Dendritic cell treated with granulocyte-macrophage colony-stimulating factor and Interleukin-4, amounts not matched to agents 40 ng/mL and 50 ng/mL, for 4 days (primary cell): ENCODE measurements at regions not wholly inside any gene's neighbourhood (a gene's known extent, or its start where the extent isn't known, plus 50 kb on each side); places are given as distances from the start of the nearest gene placed in this dataset.
"Not testable (repeated sequence)": the region's sequence is repeated elsewhere in the genome, so short reads cannot be mapped to it uniquely, and the experiment has no call there.

Source experiments
- H3K27ac Mint-ChIP-seq: one replicate; pipeline ENCODE4 v1.8.0; 2022; ENCODE audit warnings: mild to moderate bottlenecking, mixed read lengths
- H3K27me3 Mint-ChIP-seq: one replicate; pipeline ENCODE4 v1.8.0; 2022; ENCODE audit warnings: mild to moderate bottlenecking, mixed read lengths
- H3K36me3 Mint-ChIP-seq: one replicate; pipeline ENCODE4 v1.8.0; 2022; ENCODE audit warnings: low read depth, mixed read lengths
- H3K4me1 Mint-ChIP-seq: one replicate; pipeline ENCODE4 v1.8.0; 2022; ENCODE audit warnings: low read depth, mixed read lengths
- H3K4me3 Mint-ChIP-seq: one replicate; pipeline ENCODE4 v1.8.0; 2022; ENCODE audit warnings: mild to moderate bottlenecking, moderate library complexity, mixed read lengths
- H3K9me3 Mint-ChIP-seq: one replicate; pipeline ENCODE4 v1.8.0; 2022; ENCODE audit warnings: mixed read lengths
- intact Hi-C: fragments of 100-400 bp; cut with micrococcal nuclease; formaldehyde crosslinking; loops from one replicate; pipeline ENCODE4 v1.15.0; 2022

- Mint-ChIP-seq H3K4me1 (no peaks in the 10 kb centered on the region), H3K27ac (no peak overlapping the region)
Measured at GRCh38 chr10:108561649-108562048, 1361.7 kb downstream of the XPNPEP1 start.

GRCh38 chr10:108560488-108560887, 1362.8 kb downstream of the XPNPEP1 start:
- intact Hi-C loops = no loop called here
- Mint-ChIP-seq H3K36me3 (no peaks in the 10 kb centered on the region), H3K4me1 (no peaks in the 10 kb centered on the region), H3K27me3 (no peaks in the 10 kb centered on the region), H3K4me3 (no peak overlapping the region), H3K9me3 (no peaks in the 10 kb centered on the region), H3K27ac (no peak overlapping the region)

More at GRCh38 chr10:108561649-108562048, 1361.7 kb downstream of the XPNPEP1 start:
- intact Hi-C loops = no loop called here
- Mint-ChIP-seq H3K9me3 (no peaks in the 10 kb centered on the region), H3K4me3 (no peak overlapping the region), H3K27me3 (no peaks in the 10 kb centered on the region), H3K36me3 (no peaks in the 10 kb centered on the region)

GRCh38 chr10:108556186-108556585, 1367.1 kb downstream of the XPNPEP1 start:
- Mint-ChIP-seq H3K36me3 (no peaks in the 10 kb centered on the region), H3K9me3 (no peaks in the 10 kb centered on the region), H3K4me3 (no peak overlapping the region), H3K4me1 (no peaks in the 10 kb centered on the region), H3K27ac (no peak overlapping the region), H3K27me3 (no peaks in the 10 kb centered on the region)
- intact Hi-C loops = no loop called here

GRCh38 chr10:108545921-108546320, 1377.4 kb downstream of the XPNPEP1 start:
- H3K9me3 Mint-ChIP-seq = no peaks in the 10 kb centered on the region
- no peak overlapping the region for H3K27ac Mint-ChIP-seq
- peaks cover 6% of the 10 kb centered on the region for H3K4me1 Mint-ChIP-seq
- intact Hi-C loops = loop anchor here (10.0 kb wide), 1 partner anchor 1841 kb away; no protein-coding TSS in a partner anchor
- no peaks in the 10 kb centered on the region for H3K27me3 Mint-ChIP-seq
- no peak overlapping the region for H3K4me3 Mint-ChIP-seq
- H3K36me3 Mint-ChIP-seq = no peaks in the 10 kb centered on the region

- no peak overlapping the region for H3K4me3 Mint-ChIP-seq
- H3K36me3 Mint-ChIP-seq = no peaks in the 10 kb centered on the region
- no peaks in the 10 kb centered on the region for H3K27me3 Mint-ChIP-seq
- H3K27ac Mint-ChIP-seq = no peak overlapping the region
- intact Hi-C loops = loop anchor here (5.0 to 10.0 kb wide), 2 partner anchors 1840 to 1917 kb away; no protein-coding TSS in a partner anchor
- no peaks in the 10 kb centered on the region for H3K9me3 Mint-ChIP-seq
- peaks cover 6% of the 10 kb centered on the region for H3K4me1 Mint-ChIP-seq
Measured at GRCh38 chr10:108544500-108545120, 1378.7 kb downstream of the XPNPEP1 start.

- H3K27me3 Mint-ChIP-seq, H3K36me3 Mint-ChIP-seq, H3K4me1 Mint-ChIP-seq, H3K4me3 Mint-ChIP-seq, intact Hi-C loops, H3K27ac Mint-ChIP-seq: not testable (repeated sequence)
- peaks cover 18% of the 10 kb centered on the region for H3K9me3 Mint-ChIP-seq
Measured at GRCh38 chr10:108533551-108533950, 1369.0 kb upstream of the SORCS1 start.

GRCh38 chr10:108523016-108523800, 1358.7 kb upstream of the SORCS1 start:
- intact Hi-C loops = no loop called here
- Mint-ChIP-seq H3K27ac (no peak overlapping the region), H3K4me1 (no peaks in the 10 kb centered on the region), H3K36me3 (no peaks in the 10 kb centered on the region), H3K4me3 (no peak overlapping the region), H3K9me3 (peaks cover 21% of the 10 kb centered on the region), H3K27me3 (no peaks in the 10 kb centered on the region)

- intact Hi-C loops = no loop called here
- Mint-ChIP-seq H3K9me3 (peaks cover 26% of the 10 kb centered on the region), H3K27me3 (no peaks in the 10 kb centered on the region), H3K4me1 (no peaks in the 10 kb centered on the region), H3K27ac (no peak overlapping the region), H3K36me3 (no peaks in the 10 kb centered on the region), H3K4me3 (no peak overlapping the region)
Measured at GRCh38 chr10:108521827-108522492, 1357.5 kb upstream of the SORCS1 start.

- peaks cover 13% of the 10 kb centered on the region for H3K9me3 Mint-ChIP-seq
- H3K27ac Mint-ChIP-seq = no peak overlapping the region
- no peaks in the 10 kb centered on the region for H3K36me3 Mint-ChIP-seq
- intact Hi-C loops = no loop called here
- no peaks in the 10 kb centered on the region for H3K27me3 Mint-ChIP-seq
- no peaks in the 10 kb centered on the region for H3K4me1 Mint-ChIP-seq
- no peak overlapping the region for H3K4me3 Mint-ChIP-seq
Measured at GRCh38 chr10:108515821-108516220, 1351.3 kb upstream of the SORCS1 start.

GRCh38 chr10:108500396-108500795, 1335.9 kb upstream of the SORCS1 start:
- H3K4me1 Mint-ChIP-seq = no peaks in the 10 kb centered on the region
- H3K27ac Mint-ChIP-seq = no peak overlapping the region
- no peak overlapping the region for H3K4me3 Mint-ChIP-seq
- H3K36me3 Mint-ChIP-seq = no peaks in the 10 kb centered on the region
- intact Hi-C loops = no loop called here
- peaks cover 24% of the 10 kb centered on the region for H3K9me3 Mint-ChIP-seq
- no peaks in the 10 kb centered on the region for H3K27me3 Mint-ChIP-seq

GRCh38 chr10:108496106-108496505, 1331.6 kb upstream of the SORCS1 start:
- no peaks in the 10 kb centered on the region for H3K36me3 Mint-ChIP-seq
- no peak overlapping the region for H3K4me3 Mint-ChIP-seq
- H3K4me1 Mint-ChIP-seq = no peaks in the 10 kb centered on the region
- H3K9me3 Mint-ChIP-seq = peaks cover 9% of the 10 kb centered on the region
- no peaks in the 10 kb centered on the region for H3K27me3 Mint-ChIP-seq
- no peak overlapping the region for H3K27ac Mint-ChIP-seq
- intact Hi-C loops = no loop called here

- H3K36me3 Mint-ChIP-seq = no peaks in the 10 kb centered on the region
- H3K4me3 Mint-ChIP-seq = no peak overlapping the region
- intact Hi-C loops = no loop called here
- H3K27ac Mint-ChIP-seq = no peak overlapping the region
- H3K4me1 Mint-ChIP-seq = no peaks in the 10 kb centered on the region
- peaks cover 1% of the 10 kb centered on the region for H3K9me3 Mint-ChIP-seq
- H3K27me3 Mint-ChIP-seq = no peaks in the 10 kb centered on the region
Measured at GRCh38 chr10:108490944-108491343, 1326.4 kb upstream of the SORCS1 start.

GRCh38 chr10:108471420-108471819, 1306.9 kb upstream of the SORCS1 start:
- H3K27ac Mint-ChIP-seq = no peak overlapping the region
- H3K9me3 Mint-ChIP-seq = peaks cover 31% of the 10 kb centered on the region
- H3K36me3 Mint-ChIP-seq = no peaks in the 10 kb centered on the region
- intact Hi-C loops = no loop called here
- peaks cover 9% of the 10 kb centered on the region for H3K27me3 Mint-ChIP-seq
- H3K4me3 Mint-ChIP-seq = no peak overlapping the region
- H3K4me1 Mint-ChIP-seq = no peaks in the 10 kb centered on the region

- Mint-ChIP-seq H3K4me3 (no peak overlapping the region), H3K27ac (no peak overlapping the region), H3K27me3 (peaks cover 23% of the 10 kb centered on the region), H3K36me3 (no peaks in the 10 kb centered on the region), H3K9me3 (peaks cover 22% of the 10 kb centered on the region), H3K4me1 (peaks cover 5% of the 10 kb centered on the region)
- intact Hi-C loops = no loop called here
Measured at GRCh38 chr10:108469940-108470339, 1305.4 kb upstream of the SORCS1 start.
